GM19240 (cell line): ENCODE measurements at regions not wholly inside any gene's neighbourhood (a gene's known extent, or its start where the extent isn't known, plus 50 kb on each side); places are given as distances from the start of the nearest gene placed in this dataset.
"Not testable (repeated sequence)": the region's sequence is repeated elsewhere in the genome, so short reads cannot be mapped to it uniquely, and the experiment has no call there.

Experiments used
- DNase-seq: peaks from one replicate; pipeline ENCODE4 v3.0.0; 2011; ENCODE audit warnings: low spot score; ENCODE audit not compliant: insufficient read length

DNA sequence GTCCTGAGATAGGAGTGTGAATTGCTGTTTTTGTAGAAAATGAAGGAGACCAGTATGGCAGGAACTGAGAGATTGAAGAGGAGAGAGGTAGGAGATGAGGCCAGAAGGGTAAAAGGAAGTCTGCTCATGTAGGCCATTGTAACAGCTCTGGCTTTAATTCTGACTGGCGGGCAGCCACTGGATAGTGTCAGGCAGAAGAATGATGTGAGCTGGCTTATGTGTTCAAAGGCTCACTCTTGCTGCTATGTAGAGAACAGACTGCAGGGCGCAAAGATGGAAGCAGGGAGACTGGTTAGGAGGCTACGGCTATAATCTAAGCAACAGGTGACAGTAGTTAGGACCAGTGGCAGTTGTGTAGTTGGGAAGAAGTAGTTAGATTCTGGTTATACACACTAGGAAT, 160.2 kb upstream of the FGF13 start:
- no peak for DNase-seq

DNA sequence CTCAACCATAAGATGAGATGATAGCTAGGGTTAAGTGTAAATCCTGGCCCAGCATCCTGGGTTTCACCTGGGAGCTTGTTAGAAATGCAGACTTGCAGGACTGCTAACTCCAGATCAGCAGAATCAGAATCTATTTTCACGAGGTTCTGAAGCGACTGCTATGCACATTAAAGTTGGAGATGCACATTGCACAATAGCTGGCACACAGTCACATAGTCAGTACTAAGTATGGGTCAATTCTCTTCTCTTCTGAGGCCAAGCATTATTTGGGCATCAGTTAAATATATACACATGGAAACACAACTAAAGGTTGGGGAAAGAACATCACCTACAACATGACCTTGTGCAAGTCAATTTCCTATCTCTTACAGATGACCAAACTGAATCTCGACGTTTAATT, 155.1 kb upstream of the FGF13 start:
- no peak for DNase-seq

DNA sequence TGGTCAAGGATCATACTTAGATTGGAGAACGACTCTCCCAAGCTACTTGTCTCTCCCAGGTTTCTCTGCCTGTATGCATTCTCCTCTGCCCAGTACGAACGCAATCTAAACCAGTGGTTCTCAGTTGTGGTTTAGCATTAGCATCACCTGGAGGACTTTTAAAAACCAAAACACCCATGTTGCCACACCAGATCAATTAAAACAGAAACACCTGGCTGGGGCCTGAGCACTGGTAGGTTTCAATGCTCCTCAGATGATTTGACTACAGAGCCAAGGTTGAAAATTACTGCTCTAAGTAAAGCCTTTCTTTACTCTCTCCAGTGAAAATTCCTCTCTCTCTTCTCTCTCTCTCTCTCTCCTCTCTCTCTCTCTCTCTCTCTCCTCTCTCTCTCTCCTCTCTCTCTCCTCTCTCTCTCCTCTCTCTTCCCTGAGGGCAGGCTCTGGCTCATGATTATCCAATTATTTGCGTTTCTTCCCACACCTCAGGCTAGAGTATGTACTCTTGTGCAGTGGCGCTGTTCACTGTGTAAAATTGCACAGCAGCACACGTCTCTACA, 153.7 kb upstream of the FGF13 start:
- no peak for DNase-seq

DNA sequence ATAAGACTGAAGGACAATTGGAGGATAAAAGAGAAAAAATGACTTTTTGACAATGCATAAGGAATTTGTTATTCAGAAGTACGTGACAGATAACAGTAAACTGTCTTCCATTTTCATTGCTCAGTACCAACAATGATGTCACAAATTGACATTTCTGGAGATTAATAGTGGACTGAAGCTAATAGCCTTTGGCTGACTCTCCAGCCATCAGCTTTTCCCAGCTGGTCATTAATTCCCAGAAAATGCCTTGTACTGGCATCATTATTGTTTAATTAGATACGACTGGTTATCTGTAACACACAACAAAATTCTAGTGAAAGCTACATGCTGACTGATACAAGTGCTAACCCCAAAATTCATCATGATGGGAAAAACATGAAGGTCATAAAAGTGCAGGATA, 147.9 kb upstream of the FGF13 start:
- DNase-seq, result no peak

DNA sequence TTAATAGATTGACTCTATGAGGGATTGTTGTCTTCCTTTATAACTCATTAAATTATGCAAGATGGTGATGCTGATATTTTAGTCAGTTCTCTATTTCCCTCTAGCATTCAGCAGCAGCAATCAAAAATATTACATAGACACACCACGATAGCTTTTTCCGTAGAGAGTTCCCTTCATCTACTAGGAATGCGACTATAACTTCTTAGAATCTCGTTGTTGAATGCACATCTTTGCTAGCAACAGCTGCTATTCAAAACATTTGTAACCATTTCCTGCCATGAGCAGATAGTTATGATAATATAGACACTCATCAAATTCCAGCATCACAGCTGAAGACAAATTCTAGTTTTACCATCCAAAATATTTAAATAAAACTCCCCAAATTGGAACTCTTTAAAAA, 147.4 kb upstream of the FGF13 start:
- DNase-seq, result no peak

DNA sequence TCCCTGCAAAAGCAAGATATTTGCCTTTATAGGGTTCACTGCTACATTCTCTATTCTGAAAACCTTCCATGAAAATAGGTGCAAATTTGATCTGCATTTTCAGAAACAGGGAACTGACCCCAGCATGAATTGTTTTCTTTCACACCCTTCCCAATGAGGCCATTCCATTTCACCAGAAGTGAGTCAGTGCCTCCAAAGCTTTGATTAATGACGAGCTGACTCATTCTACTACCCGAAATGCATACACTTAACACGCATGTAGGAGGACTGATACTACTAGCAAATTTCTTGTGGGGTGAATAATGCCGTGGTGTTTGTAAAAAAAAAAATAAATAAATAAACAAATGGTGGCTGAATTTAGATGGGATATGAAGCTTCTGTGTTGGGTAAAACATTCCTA, 146.9 kb upstream of the FGF13 start:
- no peak for DNase-seq

DNA sequence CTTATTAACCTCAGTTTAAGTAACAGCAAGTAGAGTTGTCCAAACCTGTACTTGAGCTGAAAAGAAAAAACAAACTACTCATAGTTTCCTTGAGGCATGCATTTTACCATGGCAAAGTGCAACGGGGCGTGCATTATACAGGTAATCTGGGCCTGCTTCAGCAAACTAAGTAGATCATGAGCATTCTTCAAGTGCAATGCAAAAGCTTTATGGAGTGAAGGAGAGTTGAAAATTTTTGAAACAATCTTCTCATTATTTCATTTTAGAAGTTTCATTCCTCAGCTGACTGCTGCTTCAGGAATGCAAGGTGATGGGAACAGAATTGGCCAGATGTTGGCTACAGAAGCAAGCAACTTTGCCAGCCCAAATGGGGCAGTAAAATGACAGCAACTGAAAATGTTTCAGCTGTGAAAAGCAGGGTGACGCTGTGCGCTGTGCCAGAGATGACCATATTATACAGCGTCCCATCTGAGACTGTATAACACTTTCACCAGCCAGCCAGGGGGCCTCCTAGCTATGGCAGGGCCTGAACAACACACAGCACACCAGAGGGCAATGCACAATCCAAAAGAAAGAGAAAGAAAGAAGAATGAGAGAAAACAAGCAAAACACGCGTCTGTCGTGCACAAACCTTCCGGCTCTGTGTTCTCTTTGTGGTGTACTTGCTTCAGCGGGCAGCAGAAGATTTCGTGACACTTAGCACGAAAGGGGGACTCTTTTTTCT, 145.5 kb upstream of the FGF13 start:
- no peak for DNase-seq

DNA sequence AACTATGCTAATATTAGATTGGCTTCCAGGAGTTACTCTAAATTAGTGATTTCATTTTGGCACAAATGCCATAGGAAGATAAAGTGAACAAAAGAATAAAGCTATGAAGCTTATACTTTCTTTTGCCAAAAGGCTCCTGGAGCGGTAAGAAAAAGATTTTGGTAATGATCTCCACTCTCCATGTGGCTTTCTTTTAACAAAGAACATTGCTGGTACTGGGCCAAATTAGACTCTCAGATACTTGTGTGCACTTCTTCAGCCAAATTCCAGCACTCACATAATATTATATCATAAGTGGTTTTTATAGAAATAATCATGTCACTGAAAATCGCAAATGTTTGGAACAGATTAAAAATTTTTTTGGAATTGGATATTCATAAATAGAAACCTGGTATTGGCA, 142.4 kb upstream of the FGF13 start:
- DNase-seq, result no peak

DNA sequence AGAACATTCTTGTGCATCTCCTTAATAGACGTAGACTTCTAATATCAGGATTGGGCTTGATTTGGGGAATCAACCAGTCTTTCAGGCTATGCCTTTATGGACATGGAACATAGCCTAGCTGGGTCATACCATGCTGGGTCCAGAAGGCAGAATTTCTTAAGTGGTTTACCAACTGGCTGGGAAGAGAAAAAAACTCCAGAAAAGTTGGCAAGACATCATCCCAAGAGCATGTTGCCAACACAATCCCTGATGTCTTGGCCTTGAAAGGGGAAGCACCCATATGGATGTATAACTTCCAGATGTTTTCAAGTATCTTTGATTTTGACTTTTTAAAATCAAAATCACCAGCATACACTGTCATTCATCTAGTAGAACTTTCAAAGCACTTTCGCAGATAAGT, 138.0 kb upstream of the FGF13 start:
- DNase-seq, result no peak

DNA sequence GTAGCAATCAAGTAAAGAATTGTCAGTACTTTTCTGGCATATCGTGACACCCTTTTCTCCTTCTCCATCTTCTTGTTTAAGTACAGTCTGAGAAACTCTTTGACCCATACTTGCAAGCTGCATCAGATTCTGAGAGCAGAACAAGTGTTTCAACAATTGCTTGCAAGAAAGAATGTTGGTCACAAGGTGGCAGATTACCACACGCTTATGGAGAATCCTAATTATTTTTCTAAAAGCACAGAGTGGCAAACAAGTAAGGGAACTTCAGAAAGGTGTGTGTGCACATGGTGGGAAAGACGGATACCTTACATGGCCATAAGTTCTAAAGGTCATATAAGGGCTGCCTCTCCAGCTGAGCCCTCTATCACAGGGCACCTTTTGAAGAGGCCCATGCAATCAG, 136.4 kb upstream of the FGF13 start:
- no peak for DNase-seq

DNA sequence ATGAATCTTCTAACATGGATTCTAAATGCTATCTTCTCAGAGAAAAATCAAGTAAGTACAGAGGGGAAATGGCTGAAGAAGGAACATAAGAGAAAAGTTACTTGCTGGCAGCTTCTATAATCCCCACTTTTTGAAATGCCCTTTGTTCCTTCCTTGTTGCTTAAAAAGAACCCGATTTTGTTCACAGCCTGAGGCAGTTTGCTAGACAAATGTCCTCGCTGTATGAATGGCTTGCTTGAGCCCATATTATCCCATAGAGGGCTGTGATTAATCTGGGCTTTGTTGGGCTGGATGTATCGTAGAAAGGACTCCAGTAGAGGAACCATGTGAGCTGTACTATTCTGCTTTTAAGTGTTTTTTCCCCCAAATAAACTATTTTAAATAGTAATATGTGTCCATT, 134.3 kb upstream of the FGF13 start:
- no peak for DNase-seq

DNA sequence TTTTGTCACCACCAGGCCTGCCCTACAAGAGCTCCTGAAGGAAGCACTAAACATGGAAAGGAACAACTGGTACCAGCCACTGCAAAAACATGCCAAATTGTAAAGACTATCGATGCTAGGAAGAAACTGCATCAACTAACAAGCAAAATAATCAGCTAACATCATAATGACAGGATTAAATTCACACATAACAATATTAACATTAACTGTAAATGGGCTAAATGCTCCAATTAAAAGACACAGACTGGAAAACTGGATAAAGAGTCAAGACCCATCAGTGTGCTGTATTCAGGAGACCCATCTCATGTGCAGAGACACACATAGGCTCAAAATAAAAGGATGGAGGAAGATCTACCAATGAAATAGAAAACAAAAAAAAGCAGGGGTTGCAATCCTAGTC, 95.9 kb upstream of the FGF13 start:
- DNase-seq, result not testable (repeated sequence)

DNA sequence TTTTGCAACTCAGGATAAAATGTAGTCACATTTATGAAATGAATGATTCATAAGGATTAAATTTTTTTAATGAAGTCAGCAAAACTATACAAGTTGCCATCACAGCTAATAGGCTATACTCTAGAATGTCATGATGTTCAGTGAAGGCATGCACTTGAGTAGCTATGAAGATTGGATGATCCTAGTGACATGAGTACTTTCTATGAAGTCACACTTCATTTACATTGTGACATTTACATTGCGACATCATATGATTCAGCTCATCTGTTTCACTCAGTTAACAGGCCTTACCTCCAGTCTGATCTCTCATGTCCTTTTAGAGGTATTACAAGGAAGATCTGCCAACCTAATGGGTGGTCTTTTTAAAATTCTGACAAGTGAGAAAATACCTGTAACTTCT, 82.7 kb upstream of the FGF13 start:
- no peak for DNase-seq

DNA sequence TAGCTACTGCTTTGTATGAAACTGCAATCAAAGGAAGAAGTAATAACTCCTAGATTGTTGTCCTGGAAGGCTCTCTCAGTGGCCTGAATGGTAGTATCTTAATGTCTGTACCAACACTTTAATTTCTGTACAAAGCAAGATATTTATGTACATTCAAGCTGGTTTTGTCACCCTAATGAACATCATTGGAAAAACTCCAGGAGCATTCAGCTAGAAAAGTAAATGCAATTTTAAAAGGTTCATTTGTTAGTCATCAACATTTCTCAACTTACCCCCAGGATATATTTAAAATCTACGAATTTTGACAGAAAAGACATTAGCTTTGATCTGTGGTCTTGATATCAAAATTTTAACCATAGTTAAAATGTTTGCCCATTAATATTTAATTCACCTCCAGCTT, 80.0 kb upstream of the FGF13 start:
- no peak for DNase-seq

DNA sequence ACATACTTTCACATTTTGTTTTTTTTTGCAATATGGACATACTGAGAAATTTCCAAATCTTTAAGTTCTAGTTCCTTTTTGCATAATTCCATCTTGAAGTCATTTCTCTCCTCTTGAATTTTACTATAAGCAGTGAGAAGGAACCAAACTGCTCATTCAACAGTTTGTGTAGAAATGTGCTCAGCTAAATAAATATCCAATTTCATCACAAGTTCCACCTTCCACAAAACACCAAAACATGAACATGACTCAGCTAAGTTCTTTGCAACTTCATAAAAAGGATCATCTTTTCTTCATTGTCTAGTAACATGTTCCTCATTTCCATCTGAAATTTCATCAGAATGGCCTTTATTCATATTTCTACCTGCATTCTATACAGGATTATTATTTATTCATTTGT, 77.3 kb upstream of the FGF13 start:
- DNase-seq, result no peak

DNA sequence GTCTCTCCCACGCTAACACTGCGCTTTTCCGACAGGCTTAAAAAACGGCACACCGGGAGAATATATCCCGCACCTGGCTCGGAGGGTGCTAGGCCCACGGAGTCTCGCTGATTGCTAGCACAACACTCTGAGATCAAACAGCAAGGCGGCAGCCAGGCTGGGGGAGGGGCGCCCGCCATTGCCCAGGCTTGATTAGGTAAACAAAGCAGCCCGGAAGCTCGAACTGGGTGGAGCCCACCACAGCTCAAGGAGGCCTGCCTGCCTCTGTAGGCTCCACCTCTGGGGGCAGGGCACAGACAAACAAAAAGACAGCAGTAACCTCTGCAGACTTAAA, 67.0 kb upstream of the FGF13 start:
- not testable (repeated sequence) for DNase-seq

DNA sequence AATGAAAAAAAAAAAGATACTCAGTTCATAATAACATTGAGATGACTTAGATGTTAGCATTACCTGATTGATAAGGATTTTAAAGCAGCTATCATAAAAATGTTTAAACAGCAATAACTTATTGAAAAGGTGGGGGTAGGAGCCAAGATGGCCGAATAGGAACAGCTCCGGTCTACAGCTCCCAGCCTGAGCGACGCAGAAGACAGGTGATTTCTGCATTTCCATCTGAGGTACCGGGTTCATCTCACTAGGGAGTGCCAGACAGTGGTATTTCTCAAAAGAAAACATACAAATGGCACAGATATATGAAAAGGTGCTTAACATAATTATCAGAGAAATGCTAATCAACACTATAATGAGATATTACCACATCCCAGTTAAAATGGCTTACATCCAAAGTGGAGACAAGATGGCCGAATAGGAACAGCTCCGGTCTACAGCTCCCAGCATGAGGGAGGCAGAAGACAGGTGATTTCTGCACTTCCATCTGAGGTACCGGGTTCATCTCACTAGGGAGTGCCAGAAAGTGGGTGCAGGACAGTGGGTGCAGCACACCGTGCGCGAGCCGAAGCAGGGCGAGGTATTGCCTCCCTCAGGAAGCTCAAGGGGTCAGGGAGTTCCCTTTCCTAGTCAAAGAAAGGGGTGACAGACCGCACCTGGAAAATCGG, 66.5 kb upstream of the FGF13 start:
- DNase-seq, result not testable (repeated sequence)

DNA sequence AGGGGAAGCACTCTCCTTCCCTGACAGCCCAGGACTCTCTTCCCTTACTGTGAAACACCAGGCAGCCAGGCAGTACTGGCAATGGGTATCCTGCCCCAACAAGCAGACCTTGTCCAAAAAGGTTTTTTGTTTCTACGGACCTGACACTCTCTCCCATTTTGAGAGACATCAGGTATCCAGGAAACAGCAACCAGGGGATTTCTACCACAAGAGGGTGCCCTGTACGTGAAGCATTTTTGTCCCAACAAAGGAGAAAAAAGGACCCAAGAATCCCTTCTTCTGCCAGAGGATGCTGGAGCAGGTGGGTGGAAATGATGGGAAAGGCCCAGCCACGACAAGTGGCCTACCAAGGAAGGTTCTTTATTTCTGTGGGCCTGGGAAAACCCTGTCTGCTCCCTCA, 65.7 kb upstream of the FGF13 start:
- no peak for DNase-seq

DNA sequence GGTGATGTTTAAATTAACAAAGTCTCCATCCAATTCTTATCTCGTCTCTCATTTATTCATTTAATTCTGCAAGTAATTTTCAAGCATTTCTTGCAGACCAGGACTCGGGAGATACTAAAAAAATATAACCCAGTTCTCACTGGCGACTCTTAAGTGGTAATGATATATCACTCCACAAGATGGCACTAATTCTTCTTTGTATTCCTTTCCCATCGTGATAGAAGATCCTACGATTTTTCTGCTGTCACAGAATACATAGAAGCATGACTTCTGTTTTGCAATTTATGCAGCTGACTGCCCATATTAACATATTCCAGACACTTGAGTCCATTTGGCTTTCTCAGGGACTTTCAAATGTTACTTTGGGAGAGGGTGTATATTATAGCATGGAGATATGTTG, 64.0 kb upstream of the FGF13 start:
- DNase-seq, result peak; percentile 3

DNA sequence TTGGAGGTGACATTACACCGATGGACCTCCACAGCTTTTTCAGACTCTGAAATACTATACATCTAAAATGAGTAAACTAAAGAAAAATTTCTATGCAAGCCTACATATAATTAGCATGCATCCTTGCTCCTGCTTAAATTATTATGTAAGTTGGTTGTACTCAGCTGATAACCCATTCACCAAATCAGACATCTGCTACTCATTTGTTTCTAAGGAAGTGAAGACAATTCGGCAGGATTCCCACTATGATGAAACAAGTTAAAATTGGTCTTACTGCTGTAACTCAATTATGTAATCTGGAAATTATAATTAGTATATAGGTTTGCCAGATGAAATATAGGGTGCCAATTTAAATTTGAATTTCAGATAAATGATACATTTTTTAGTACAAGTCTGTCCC, 59.5 kb upstream of the FGF13 start:
- no peak for DNase-seq

DNA sequence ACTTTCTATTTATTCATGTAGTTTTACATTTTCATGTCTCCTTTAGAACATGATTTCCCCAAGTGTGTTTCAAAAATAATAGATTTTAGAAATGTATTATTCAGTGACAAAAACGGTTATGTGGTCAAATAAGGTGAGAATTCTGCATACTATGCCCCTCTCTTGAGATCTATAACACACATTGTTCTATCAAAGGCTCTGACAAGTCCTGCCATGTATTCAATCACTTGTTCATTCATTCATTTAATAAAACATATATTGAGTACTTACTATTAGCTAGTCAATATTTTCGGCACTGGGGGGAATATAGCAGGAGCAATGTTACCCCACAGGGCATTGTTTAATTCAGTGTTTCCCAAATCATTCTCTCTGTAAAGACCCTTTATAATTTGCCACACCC, 58.4 kb upstream of the FGF13 start:
- DNase-seq, result no peak

DNA sequence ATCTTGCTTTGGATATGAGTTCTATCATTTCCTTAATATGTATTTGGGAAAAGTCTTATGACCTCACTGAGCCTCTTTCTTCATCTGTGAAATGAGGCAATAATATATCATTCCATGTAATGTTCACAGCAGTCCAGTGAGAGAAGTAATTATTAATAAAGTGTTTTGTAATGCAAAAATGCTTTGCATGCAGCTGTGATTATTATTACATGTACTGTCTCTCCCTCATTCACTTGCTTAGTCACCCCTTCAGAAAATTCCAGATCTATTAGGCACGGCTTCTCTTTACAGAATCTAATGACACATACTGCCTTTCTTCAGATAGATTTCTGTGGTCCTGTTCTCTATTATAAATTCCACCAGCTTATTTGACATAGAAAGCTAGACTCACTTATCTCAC, 53.5 kb upstream of the FGF13 start:
- no peak for DNase-seq

DNA sequence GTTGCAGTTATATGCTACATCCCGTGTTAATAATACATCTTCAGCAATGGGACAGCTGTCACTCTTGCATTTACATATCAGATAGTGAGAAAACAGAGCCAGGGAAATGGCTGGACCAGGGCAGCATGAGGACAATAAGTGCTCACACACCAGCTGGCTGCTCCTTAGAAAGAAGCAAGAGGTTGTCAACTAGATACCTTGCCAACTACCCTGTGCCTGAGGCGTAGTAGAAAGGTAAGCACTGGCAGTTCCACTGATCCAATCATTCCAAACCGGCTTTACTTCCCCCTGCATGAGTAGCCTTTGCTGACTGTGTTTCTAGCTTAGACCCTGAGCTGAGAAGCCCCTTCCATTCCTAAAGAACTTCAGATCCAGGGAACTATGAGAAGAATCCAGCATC, 52.2 kb upstream of the FGF13 start:
- no peak for DNase-seq
